Right hindlimb (tissue), 1 donor: ENCODE measurements at regions not wholly inside any gene's neighbourhood (a gene's known extent, or its start where the extent isn't known, plus 50 kb on each side); places are given as distances from the start of the nearest gene placed in this dataset.

Experiments used
- DNase-seq: peaks from one replicate; pipeline ENCODE4 v3.0.0-alpha.2; 2018

DNA sequence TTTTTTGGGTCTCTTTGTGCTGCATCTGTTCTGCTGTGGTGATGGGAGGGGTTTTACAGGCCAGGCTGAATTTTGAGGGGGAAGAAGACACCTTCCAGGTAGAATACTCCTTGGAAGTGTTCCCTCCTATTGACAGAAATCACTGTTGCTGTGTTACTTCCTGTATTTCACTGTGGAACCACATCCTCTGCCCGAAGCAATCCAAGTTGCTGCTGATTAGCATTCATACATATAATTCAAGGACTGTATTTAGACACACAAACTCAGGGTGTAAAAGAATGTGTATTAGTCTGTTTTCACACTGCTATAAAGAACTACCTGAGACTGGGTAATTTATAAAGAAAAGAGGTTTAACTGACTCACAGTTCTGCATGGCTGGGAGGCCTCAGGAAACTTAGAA is 50.6 kb upstream of the TMEM244 start:
- no peak for DNase-seq
